ENCODE measurements at regions not wholly inside any gene's neighbourhood (a gene's known extent, or its start where the extent isn't known, plus 50 kb on each side); places are given as distances from the start of the nearest gene placed in this dataset.

GRCh38 chr15:70362350-70362749 lies 264.6 kb upstream of the TLE3 start:
- TF ChIP-seq CTCF (IDR thresholded peaks at IDR 0.05 in 2 of 3, conservative IDR thresholded peaks at IDR 0.05 in 1 of 3; ENCODE audit: borderline replicate concordance in 1 of 3, insufficient read depth in 1 of 3, low read depth in 2 of 3, low read length in 2 of 3) = no peak
- no peak for TF ChIP-seq REST (IDR thresholded peaks at IDR 0.05; ENCODE audit: low read depth)
- no peak for TF ChIP-seq ELF1 (IDR thresholded peaks at IDR 0.05; ENCODE audit: borderline replicate concordance, low read depth)
- no peak for TF ChIP-seq SIN3A (IDR thresholded peaks at IDR 0.05; ENCODE audit: low read depth)
- no peak for TF ChIP-seq EZH2 (IDR thresholded peaks at IDR 0.05)
- TF ChIP-seq POLR2A (IDR thresholded peaks at IDR 0.05; ENCODE audit: borderline replicate concordance, extremely low read depth, insufficient read depth, insufficient read length) = no peak
- TF ChIP-seq ZFX (IDR thresholded peaks at IDR 0.05) = no peak
- TF ChIP-seq CBX3 (IDR thresholded peaks at IDR 0.05; ENCODE audit: low read depth) = no peak
- TF ChIP-seq POLR2AphosphoS5 (IDR thresholded peaks at IDR 0.05; ENCODE audit: low read depth, low read length) = no peak
